GM12872 (cell line): ENCODE measurements at regions not wholly inside any gene's neighbourhood (a gene's known extent, or its start where the extent isn't known, plus 50 kb on each side); places are given as distances from the start of the nearest gene placed in this dataset.

Source experiments
- CTCF ChIP-seq: IDR thresholded peaks from 3 replicates; pipeline ENCODE4 v1.5.1; 2011; ENCODE audit warnings: low read depth, mild to moderate bottlenecking, low read length, moderate library complexity; ENCODE audit not compliant: insufficient read depth

- no peak for TF ChIP-seq CTCF
Observed at GRCh38 chr1:38257374-38257773, 210.8 kb upstream of the POU3F1 start.

- no peak for TF ChIP-seq CTCF
Observed at GRCh38 chr1:38256072-38256471, 209.5 kb upstream of the POU3F1 start.

GRCh38 chr1:38253314-38253713 lies 206.7 kb upstream of the POU3F1 start:
- no peak for TF ChIP-seq CTCF

- no peak for TF ChIP-seq CTCF
Observed at GRCh38 chr1:38250356-38250755, 203.8 kb upstream of the POU3F1 start.

GRCh38 chr1:38249001-38249400 lies 202.4 kb upstream of the POU3F1 start:
- TF ChIP-seq CTCF, result no peak

GRCh38 chr1:38246955-38247952 lies 200.7 kb upstream of the POU3F1 start:
- TF ChIP-seq CTCF, result no peak

- no peak for TF ChIP-seq CTCF
Observed at GRCh38 chr1:38244218-38244845, 197.7 kb upstream of the POU3F1 start.
